ENCODE measurements at regions not wholly inside any gene's neighbourhood (a gene's known extent, or its start where the extent isn't known, plus 50 kb on each side); places are given as distances from the start of the nearest gene placed in this dataset.
"Not testable (repeated sequence)": the region's sequence is repeated elsewhere in the genome, so short reads cannot be mapped to it uniquely, and the experiment has no call there.

DNA sequence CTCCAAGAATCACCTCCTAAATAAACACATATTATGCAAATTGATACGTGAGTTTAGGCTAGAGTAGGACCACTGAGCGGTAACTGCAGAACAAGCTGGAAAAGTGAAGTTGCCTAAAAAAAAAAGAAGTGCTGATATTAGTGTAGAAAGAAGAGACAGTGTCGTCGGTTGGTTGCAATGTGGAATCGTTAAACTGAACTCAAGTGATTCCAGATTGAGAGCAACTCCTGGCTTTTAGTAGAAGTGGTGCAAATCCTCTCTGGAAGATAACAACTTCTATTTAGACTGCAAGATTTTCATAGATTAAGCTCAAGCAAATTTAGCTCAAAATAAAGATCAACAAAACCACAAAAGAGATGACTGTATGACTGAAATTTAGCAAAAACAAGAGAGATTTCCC, 97.0 kb upstream of the PGR start:
- H3K4me1 ChIP-seq, result peaks cover 0 to 3% of the 10 kb centered on the region in 2 donors
- TF ChIP-seq, protein P1, sequence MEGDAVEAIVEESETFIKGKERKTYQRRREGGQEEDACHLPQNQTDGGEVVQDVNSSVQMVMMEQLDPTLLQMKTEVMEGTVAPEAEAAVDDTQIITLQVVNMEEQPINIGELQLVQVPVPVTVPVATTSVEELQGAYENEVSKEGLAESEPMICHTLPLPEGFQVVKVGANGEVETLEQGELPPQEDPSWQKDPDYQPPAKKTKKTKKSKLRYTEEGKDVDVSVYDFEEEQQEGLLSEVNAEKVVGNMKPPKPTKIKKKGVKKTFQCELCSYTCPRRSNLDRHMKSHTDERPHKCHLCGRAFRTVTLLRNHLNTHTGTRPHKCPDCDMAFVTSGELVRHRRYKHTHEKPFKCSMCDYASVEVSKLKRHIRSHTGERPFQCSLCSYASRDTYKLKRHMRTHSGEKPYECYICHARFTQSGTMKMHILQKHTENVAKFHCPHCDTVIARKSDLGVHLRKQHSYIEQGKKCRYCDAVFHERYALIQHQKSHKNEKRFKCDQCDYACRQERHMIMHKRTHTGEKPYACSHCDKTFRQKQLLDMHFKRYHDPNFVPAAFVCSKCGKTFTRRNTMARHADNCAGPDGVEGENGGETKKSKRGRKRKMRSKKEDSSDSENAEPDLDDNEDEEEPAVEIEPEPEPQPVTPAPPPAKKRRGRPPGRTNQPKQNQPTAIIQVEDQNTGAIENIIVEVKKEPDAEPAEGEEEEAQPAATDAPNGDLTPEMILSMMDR (IDR thresholded peaks at IDR 0.05), result no peak
- intact Hi-C loops (cut with DNase I), result no loop called here
- peaks cover 0 to 18% of the 10 kb centered on the region in 2 donors for H3K9me3 ChIP-seq
- no peaks in the 10 kb centered on the region for H3K36me3 ChIP-seq
- H3K27me3 ChIP-seq, result no peaks in the 10 kb centered on the region
- H3K27ac ChIP-seq, result no peak overlapping the region
- peak overlapping the region in 1 of 2 donors; percentile 6 for H3K4me3 ChIP-seq
- no peak for DNase-seq (ENCODE audit: low spot score in 2 of 2)

GRCh38 chr11:101224221-101224620, 94.6 kb upstream of the PGR start:
- no peaks in the 10 kb centered on the region for H3K27me3 ChIP-seq
- no peak overlapping the region for H3K27ac ChIP-seq
- peaks cover 6 to 18% of the 10 kb centered on the region in 2 donors for H3K9me3 ChIP-seq
- no peak for DNase-seq (ENCODE audit: low spot score in 2 of 2)
- TF ChIP-seq, protein P1 (IDR thresholded peaks at IDR 0.05), result no peak
- no peaks in the 10 kb centered on the region for H3K36me3 ChIP-seq
- H3K4me1 ChIP-seq, result peaks cover 0 to 3% of the 10 kb centered on the region in 2 donors
- intact Hi-C loops (cut with DNase I), result no loop called here
- H3K4me3 ChIP-seq, result no peak overlapping the region

DNA sequence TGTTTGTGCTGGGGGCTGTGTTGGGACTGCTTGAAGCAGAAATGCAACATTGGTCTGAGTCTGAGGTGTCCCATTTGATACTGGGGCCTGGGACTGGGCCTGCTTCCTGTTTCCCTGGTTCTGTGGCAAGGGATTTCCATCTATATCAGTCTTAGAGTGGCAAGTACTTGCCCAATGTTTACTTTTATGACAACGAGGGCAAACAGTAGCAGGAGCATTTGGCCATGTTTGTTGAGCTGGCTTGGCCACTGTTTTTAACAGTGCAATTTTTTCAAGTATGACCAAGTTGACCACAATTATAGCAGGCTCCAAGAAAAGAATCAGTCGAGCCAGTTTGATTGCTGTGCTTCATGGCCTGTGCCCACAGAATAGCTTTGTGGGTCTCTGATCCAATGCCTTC, 88.5 kb upstream of the PGR start:
- intact Hi-C loops (cut with DNase I); H3K9me3 ChIP-seq; DNase-seq (ENCODE audit: low spot score in 2 of 2); H3K27me3 ChIP-seq; H3K36me3 ChIP-seq; H3K4me3 ChIP-seq; H3K27ac ChIP-seq; H3K4me1 ChIP-seq: not testable (repeated sequence)

DNA sequence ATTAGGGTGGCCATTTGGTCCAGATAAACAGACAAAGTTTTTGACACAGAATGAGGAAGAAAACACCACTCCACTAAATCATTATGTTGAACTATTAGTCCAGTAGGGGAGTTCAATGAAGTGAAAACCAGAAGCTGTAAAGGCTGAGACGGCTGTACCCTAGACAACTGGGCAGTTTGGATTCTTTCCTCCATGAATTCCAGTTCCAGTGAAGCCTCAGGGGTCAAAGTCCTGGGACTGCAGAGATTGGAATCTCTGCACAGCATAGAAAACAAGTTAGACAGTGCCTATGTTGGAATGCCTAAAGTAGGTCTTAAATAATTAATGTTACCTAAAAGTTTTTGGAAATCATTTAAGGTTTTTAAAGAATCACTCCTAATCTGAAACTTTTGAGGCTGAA, 86.5 kb upstream of the PGR start:
- DNase-seq (ENCODE audit: low spot score in 2 of 2); H3K9me3 ChIP-seq; H3K27me3 ChIP-seq; intact Hi-C loops (cut with DNase I); H3K36me3 ChIP-seq; H3K4me1 ChIP-seq; H3K4me3 ChIP-seq; H3K27ac ChIP-seq: not testable (repeated sequence)

GRCh38 chr11:101215069-101215468, 85.5 kb upstream of the PGR start:
- intact Hi-C loops (cut with DNase I), result no loop called here
- Histone ChIP-seq H3K4me3 (no peak overlapping the region), H3K36me3 (no peaks in the 10 kb centered on the region), H3K9me3 (peaks cover 2 to 7% of the 10 kb centered on the region in 2 donors), H3K4me1 (peaks cover 3 to 4% of the 10 kb centered on the region in 2 donors), H3K27me3 (no peaks in the 10 kb centered on the region), H3K27ac (no peak overlapping the region)
- DNase-seq (ENCODE audit: low spot score in 2 of 2), result no peak
- TF ChIP-seq, protein P1 (IDR thresholded peaks at IDR 0.05), result no peak

- no peak for DNase-seq (ENCODE audit: low spot score in 2 of 2)
- Histone ChIP-seq H3K4me3 (no peak overlapping the region), H3K4me1 (peaks cover 3 to 4% of the 10 kb centered on the region in 2 donors), H3K27me3 (no peaks in the 10 kb centered on the region), H3K36me3 (no peaks in the 10 kb centered on the region), H3K9me3 (peaks cover 0 to 12% of the 10 kb centered on the region in 2 donors), H3K27ac (no peak overlapping the region)
- intact Hi-C loops (cut with DNase I), result no loop called here
- TF ChIP-seq, protein P1 (IDR thresholded peaks at IDR 0.05), result no peak
These were observed 81.9 kb upstream of the PGR start for GRCh38 chr11:101211407-101211975.

- Histone ChIP-seq H3K4me1 (no peaks in the 10 kb centered on the region), H3K9me3 (peaks cover 0 to 11% of the 10 kb centered on the region in 2 donors), H3K4me3 (no peak overlapping the region), H3K27me3 (no peaks in the 10 kb centered on the region), H3K36me3 (no peaks in the 10 kb centered on the region), H3K27ac (no peak overlapping the region)
- intact Hi-C loops (cut with DNase I), result no loop called here
- no peak for DNase-seq (ENCODE audit: low spot score in 2 of 2)
- TF ChIP-seq, protein P1 (IDR thresholded peaks at IDR 0.05), result no peak
These were observed 73.0 kb upstream of the PGR start for GRCh38 chr11:101202614-101203013.
